MM.1S (cell line): ENCODE measurements at regions not wholly inside any gene's neighbourhood (a gene's known extent, or its start where the extent isn't known, plus 50 kb on each side); places are given as distances from the start of the nearest gene placed in this dataset.

Experiments used
- CTCF ChIP-seq: fragments of 300-600 bp; sonication (generic); IDR thresholded peaks from 2 replicates; pipeline ENCODE4 v1.5.1; 2016; ENCODE audit warnings: antibody characterized with exemption, low read length, mixed read lengths
- EZH2 ChIP-seq: fragments of 300-600 bp; sonication (generic); optimal IDR thresholded peaks from 2 replicates; pipeline ENCODE3; 2017; ENCODE audit warnings: low read depth, mild to moderate bottlenecking, antibody characterized with exemption, low read length, mixed read lengths

DNA sequence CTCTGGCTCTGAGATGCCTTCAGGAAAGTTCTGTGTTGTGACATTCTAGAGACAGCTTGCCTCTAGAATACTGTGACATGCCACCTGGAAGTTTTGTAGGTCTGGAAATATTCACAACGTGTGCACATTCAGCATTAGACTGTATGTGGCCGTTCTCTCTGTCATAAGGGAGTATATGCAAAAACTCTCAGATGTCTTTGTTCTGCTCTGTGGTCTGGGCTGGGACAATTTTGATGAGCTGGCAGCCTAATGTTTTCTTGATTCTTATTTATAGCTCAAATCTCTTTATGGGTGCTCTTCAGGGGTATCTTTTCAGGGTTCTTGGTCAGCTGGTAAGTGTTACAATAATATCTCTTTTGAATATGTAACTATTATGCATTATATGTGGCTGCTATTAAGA, 355.1 kb downstream of the PAX1 start:
- TF ChIP-seq CTCF (no peak), EZH2 (no peak)
